ENCODE measurements at regions not wholly inside any gene's neighbourhood (a gene's known extent, or its start where the extent isn't known, plus 50 kb on each side); places are given as distances from the start of the nearest gene placed in this dataset.
A peak's percentile ranks its signal among the peaks of the same experiment; 100 is the strongest.

GRCh38 chr12:45654002-45654665 lies 75.4 kb upstream of the ARID2 start:
- H3K4me3 ChIP-seq (ENCODE audit: low read depth, low read length): no peak overlapping the region
- FAIRE-seq: no peak
- no peaks in the 10 kb centered on the region for H3K27me3 ChIP-seq (ENCODE audit: control insufficient read depth, insufficient read depth, low read length)
- no peak for TF ChIP-seq CTCF (IDR thresholded peaks at IDR 0.05; ENCODE audit: insufficient read depth, low read length, severe bottlenecking)
- no peak for DNase-seq (ENCODE audit: low read depth)
- H3K36me3 ChIP-seq (ENCODE audit: control insufficient read depth, insufficient read depth, low read length): no peaks in the 10 kb centered on the region

GRCh38 chr12:45655186-45655585 lies 74.3 kb upstream of the ARID2 start:
- peak; percentile 4 for TF ChIP-seq CTCF (IDR thresholded peaks at IDR 0.05; ENCODE audit: insufficient read depth, low read length, severe bottlenecking)
- FAIRE-seq: no peak
- no peaks in the 10 kb centered on the region for H3K27me3 ChIP-seq (ENCODE audit: control insufficient read depth, insufficient read depth, low read length)
- no peaks in the 10 kb centered on the region for H3K36me3 ChIP-seq (ENCODE audit: control insufficient read depth, insufficient read depth, low read length)
- peak; percentile 51 for DNase-seq (ENCODE audit: low read depth)
- no peak overlapping the region for H3K4me3 ChIP-seq (ENCODE audit: low read depth, low read length)

- no peak for TF ChIP-seq CTCF (IDR thresholded peaks at IDR 0.05; ENCODE audit: insufficient read depth, low read length, severe bottlenecking)
- Histone ChIP-seq H3K4me3 (ENCODE audit: low read depth, low read length) (no peak overlapping the region), H3K36me3 (ENCODE audit: control insufficient read depth, insufficient read depth, low read length) (no peaks in the 10 kb centered on the region), H3K27me3 (ENCODE audit: control insufficient read depth, insufficient read depth, low read length) (no peaks in the 10 kb centered on the region)
- DNase-seq (ENCODE audit: low read depth): no peak
- FAIRE-seq: no peak
Observed at GRCh38 chr12:45655743-45656142, 73.8 kb upstream of the ARID2 start.

GRCh38 chr12:45658020-45658419 lies 71.5 kb upstream of the ARID2 start:
- Histone ChIP-seq H3K4me3 (ENCODE audit: low read depth, low read length) (no peak overlapping the region), H3K36me3 (ENCODE audit: control insufficient read depth, insufficient read depth, low read length) (no peaks in the 10 kb centered on the region), H3K27me3 (ENCODE audit: control insufficient read depth, insufficient read depth, low read length) (no peaks in the 10 kb centered on the region)
- TF ChIP-seq CTCF (IDR thresholded peaks at IDR 0.05; ENCODE audit: insufficient read depth, low read length, severe bottlenecking): no peak
- FAIRE-seq (no peak), DNase-seq (ENCODE audit: low read depth) (no peak)

- no peaks in the 10 kb centered on the region for H3K36me3 ChIP-seq (ENCODE audit: control insufficient read depth, insufficient read depth, low read length)
- DNase-seq (ENCODE audit: low read depth): peak; percentile 87
- H3K4me3 ChIP-seq (ENCODE audit: low read depth, low read length): no peak overlapping the region
- peak; percentile 36 for FAIRE-seq
- H3K27me3 ChIP-seq (ENCODE audit: control insufficient read depth, insufficient read depth, low read length): no peaks in the 10 kb centered on the region
- TF ChIP-seq CTCF (IDR thresholded peaks at IDR 0.05; ENCODE audit: insufficient read depth, low read length, severe bottlenecking): no peak
Observed at GRCh38 chr12:45660330-45660729, 69.2 kb upstream of the ARID2 start.

GRCh38 chr12:45663455-45663854 lies 66.1 kb upstream of the ARID2 start:
- Histone ChIP-seq H3K4me3 (ENCODE audit: low read depth, low read length) (no peak overlapping the region), H3K36me3 (ENCODE audit: control insufficient read depth, insufficient read depth, low read length) (no peaks in the 10 kb centered on the region), H3K27me3 (ENCODE audit: control insufficient read depth, insufficient read depth, low read length) (no peaks in the 10 kb centered on the region)
- DNase-seq (ENCODE audit: low read depth) (no peak), FAIRE-seq (no peak)
- TF ChIP-seq CTCF (IDR thresholded peaks at IDR 0.05; ENCODE audit: insufficient read depth, low read length, severe bottlenecking): no peak
